OCI-LY7 (cell line): ENCODE measurements at regions not wholly inside any gene's neighbourhood (a gene's known extent, or its start where the extent isn't known, plus 50 kb on each side); places are given as distances from the start of the nearest gene placed in this dataset.

ENCODE experiments used
- BruUV-seq: library from RNA; stranded (reverse); fragments of 400-500 nt; replicated peaks from 2 replicates; lab custom pipeline; 2021; lab: Mats Ljungman, UMichigan
- CTCF ChIA-PET: fragments of 300-600 bp; sonication (Branson Sonifier 250); formaldehyde crosslinking; loops from one replicate; lab custom pipeline; 2022; ENCODE audit warnings: antibody characterized with exemption; ENCODE audit not compliant: unreplicated experiment; lab: Charles Lee
- POLR2A ChIA-PET: fragments of 300-600 bp; sonication (Branson Sonifier 250); formaldehyde crosslinking; loops from one replicate; lab custom pipeline; 2022; ENCODE audit warnings: antibody characterized with exemption; lab: Charles Lee
- DNase-seq: peaks from one replicate; pipeline ENCODE4 v3.0.0-alpha.2; 2015; ENCODE audit warnings: low spot score
- H2AFZ ChIP-seq: fragments of 200-600 bp; sonication (generic), shearing (Covaris generic); 2 replicates; pipeline ENCODE4 v1.6.1; 2014; ENCODE audit warnings: mild to moderate bottlenecking, antibody characterized with exemption, low read length, moderate library complexity
- H3K27ac ChIP-seq: fragments of 200-600 bp; sonication (generic); 2 replicates; pipeline ENCODE4 v1.5.1; 2014; ENCODE audit warnings: mixed run types, low read depth, mild to moderate bottlenecking, moderate library complexity, low read length, inconsistent platforms; ENCODE audit not compliant: poor library complexity, severe bottlenecking
- H3K36me3 ChIP-seq: fragments of 200-600 bp; sonication (generic); 2 replicates; pipeline ENCODE4 v1.6.1; 2014; ENCODE audit warnings: mild to moderate bottlenecking, antibody characterized with exemption, low read length, moderate library complexity, mixed read lengths; ENCODE audit not compliant: insufficient read depth
- H3K4me1 ChIP-seq: fragments of 200-600 bp; sonication (generic); 2 replicates; pipeline ENCODE4 v1.5.1; 2014; ENCODE audit warnings: mild to moderate bottlenecking, low read length; ENCODE audit not compliant: insufficient read depth, poor library complexity, severe bottlenecking
- H3K4me2 ChIP-seq: fragments of 200-600 bp; sonication (generic); 2 replicates; pipeline ENCODE4 v1.6.1; 2014; ENCODE audit warnings: mild to moderate bottlenecking, low read length
- H3K4me3 ChIP-seq: fragments of 200-600 bp; sonication (generic); 2 replicates; pipeline ENCODE4 v1.5.1; 2014; ENCODE audit warnings: mild to moderate bottlenecking, low read depth, low read length; ENCODE audit not compliant: poor library complexity, severe bottlenecking
- H3K79me2 ChIP-seq: fragments of 200-600 bp; sonication (generic); 2 replicates; pipeline ENCODE4 v1.6.1; 2016; ENCODE audit warnings: low read depth, mild to moderate bottlenecking, low read length, moderate library complexity, mixed read lengths; ENCODE audit not compliant: insufficient read depth
- H3K9me2 ChIP-seq: fragments of 200-600 bp; sonication (generic); 2 replicates; pipeline ENCODE4 v1.6.1; 2016; ENCODE audit warnings: mild to moderate bottlenecking, low read length, mixed read lengths; ENCODE audit not compliant: insufficient read depth
- H3K9me3 ChIP-seq: fragments of 200-600 bp; sonication (generic); 2 replicates; pipeline ENCODE4 v1.6.1; 2014; ENCODE audit warnings: mild to moderate bottlenecking, mixed run types, low read length, mixed read lengths
- H4K20me1 ChIP-seq: fragments of 200-600 bp; sonication (generic); 2 replicates; pipeline ENCODE4 v1.6.1; 2014; ENCODE audit warnings: mild to moderate bottlenecking, antibody characterized with exemption, low read length, moderate library complexity, mixed read lengths; ENCODE audit not compliant: insufficient read depth
- CTCF ChIP-seq: fragments of 200-600 bp; sonication (generic); conservative IDR thresholded peaks from 2 replicates; pipeline ENCODE4 v1.5.1; 2014; ENCODE audit warnings: mild to moderate bottlenecking, antibody characterized with exemption, low read length, moderate library complexity, mixed read lengths
- EZH2phosphoT487 ChIP-seq: fragments of 200-600 bp; sonication (generic); IDR thresholded peaks from 2 replicates; pipeline ENCODE4 v1.6.1; 2018; ENCODE audit warnings: low read depth, borderline replicate concordance, mild to moderate bottlenecking, mixed run types, antibody characterized with exemption, low read length, moderate library complexity, mixed read lengths
- intact Hi-C: fragments of 100-400 bp; cut with micrococcal nuclease; formaldehyde crosslinking; loops from one replicate; pipeline ENCODE4 v1.10.0; 2022; ENCODE audit not compliant: unreplicated experiment

- intact Hi-C loops: no loop called here
- H3K9me2 ChIP-seq: no peaks in the 10 kb centered on the region
- no peaks in the 10 kb centered on the region for H3K4me1 ChIP-seq
- no peaks in the 10 kb centered on the region for H4K20me1 ChIP-seq
- H3K79me2 ChIP-seq: no peaks in the 10 kb centered on the region
- CTCF ChIA-PET: no interaction called here
- H3K4me3 ChIP-seq: no peak overlapping the region
- no peaks in the 10 kb centered on the region for H3K9me3 ChIP-seq
- H3K27ac ChIP-seq: no peak overlapping the region
- TF ChIP-seq CTCF (no peak), EZH2phosphoT487 (no peak)
- BruUV-seq: no TSS peak
- no peak overlapping the region for H3K4me2 ChIP-seq
- no peaks in the 10 kb centered on the region for H3K36me3 ChIP-seq
- no peak for DNase-seq
- POLR2A ChIA-PET: no interaction called here
- no peak overlapping the region for H2AFZ ChIP-seq
Observed at GRCh38 chr2:221908518-221908917, 336.4 kb upstream of the EPHA4 start.

DNA sequence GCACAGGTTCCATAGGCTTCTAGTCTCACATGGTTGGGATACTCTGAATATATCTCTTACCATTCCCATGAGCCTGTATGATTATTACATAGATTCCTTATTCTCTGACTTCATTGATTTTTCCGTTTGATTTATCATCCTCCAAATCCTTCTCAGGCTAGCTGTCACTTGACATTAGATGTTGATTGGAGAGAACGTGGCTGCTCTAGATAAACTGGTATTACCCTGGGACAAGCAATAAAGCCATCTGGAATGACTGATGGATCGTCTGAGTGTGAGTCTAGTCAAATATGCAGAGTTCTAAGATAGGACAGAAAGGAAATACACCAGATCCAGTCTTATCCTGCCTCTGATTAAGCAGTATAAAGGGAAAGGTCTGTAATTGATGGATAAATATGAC is 325.6 kb upstream of the EPHA4 start:
- no peaks in the 10 kb centered on the region for H3K79me2 ChIP-seq
- no peaks in the 10 kb centered on the region for H3K9me3 ChIP-seq
- no peaks in the 10 kb centered on the region for H3K9me2 ChIP-seq
- no peak overlapping the region for H3K27ac ChIP-seq
- H3K4me3 ChIP-seq: no peak overlapping the region
- H3K36me3 ChIP-seq: no peaks in the 10 kb centered on the region
- CTCF ChIA-PET: no interaction called here
- H4K20me1 ChIP-seq: no peaks in the 10 kb centered on the region
- no peak overlapping the region for H2AFZ ChIP-seq
- POLR2A ChIA-PET: no interaction called here
- H3K4me2 ChIP-seq: no peak overlapping the region
- no peak for TF ChIP-seq CTCF
- no peak for TF ChIP-seq EZH2phosphoT487
- BruUV-seq: no TSS peak
- intact Hi-C loops: no loop called here
- no peak for DNase-seq
- no peaks in the 10 kb centered on the region for H3K4me1 ChIP-seq

GRCh38 chr2:221896505-221897151 is 324.5 kb upstream of the EPHA4 start:
- Histone ChIP-seq H3K4me3 (no peak overlapping the region), H4K20me1 (no peaks in the 10 kb centered on the region), H3K27ac (no peak overlapping the region), H3K9me3 (no peaks in the 10 kb centered on the region), H3K9me2 (no peaks in the 10 kb centered on the region), H3K4me2 (no peak overlapping the region), H3K79me2 (no peaks in the 10 kb centered on the region), H3K36me3 (no peaks in the 10 kb centered on the region), H2AFZ (no peak overlapping the region), H3K4me1 (no peaks in the 10 kb centered on the region)
- no peak for TF ChIP-seq CTCF
- TF ChIP-seq EZH2phosphoT487: no peak
- no peak for DNase-seq
- ChIA-PET CTCF (no interaction called here), POLR2A (interaction anchor here (0.9 kb wide), 1 partner anchor 24 kb away, joined by 3 read pairs; no protein-coding TSS in a partner anchor)
- BruUV-seq: no TSS peak
- intact Hi-C loops: no loop called here
